ENCODE measurements at regions not wholly inside any gene's neighbourhood (a gene's known extent, or its start where the extent isn't known, plus 50 kb on each side); places are given as distances from the start of the nearest gene placed in this dataset.
"Not testable (repeated sequence)": the region's sequence is repeated elsewhere in the genome, so short reads cannot be mapped to it uniquely, and the experiment has no call there.

- ChIA-PET CTCF (no interaction called here), POLR2A (no interaction called here)
- no peak for TF ChIP-seq CTCF (IDR thresholded peaks at IDR 0.05; ENCODE audit: low read depth, low read length)
- DNase-seq (ENCODE audit: low read depth, low spot score), result no peak
- no peak overlapping the region for H3K27ac ChIP-seq (ENCODE audit: low read depth, low read length)
- no peaks in the 10 kb centered on the region for H3K9me3 ChIP-seq (ENCODE audit: control insufficient read depth, insufficient read depth, low read length)
- H3K27me3 ChIP-seq (ENCODE audit: control insufficient read depth, insufficient read depth, low read length), result no peaks in the 10 kb centered on the region
- H3K4me3 ChIP-seq (ENCODE audit: low read depth, low read length), result no peak overlapping the region
Observed at GRCh38 chrX:6941041-6941440, 206.5 kb upstream of the STS start.

GRCh38 chrX:6932942-6933341, 214.6 kb upstream of the STS start:
- DNase-seq (ENCODE audit: low read depth, low spot score); H3K9me3 ChIP-seq (ENCODE audit: control insufficient read depth, insufficient read depth, low read length); H3K27me3 ChIP-seq (ENCODE audit: control insufficient read depth, insufficient read depth, low read length); CTCF ChIA-PET; H3K4me3 ChIP-seq (ENCODE audit: low read depth, low read length); H3K27ac ChIP-seq (ENCODE audit: low read depth, low read length); POLR2A ChIA-PET: not testable (repeated sequence)

- H3K9me3 ChIP-seq (ENCODE audit: control insufficient read depth, insufficient read depth, low read length), result no peaks in the 10 kb centered on the region
- no peak for TF ChIP-seq CTCF (IDR thresholded peaks at IDR 0.05; ENCODE audit: low read depth, low read length)
- no peak overlapping the region for H3K4me3 ChIP-seq (ENCODE audit: low read depth, low read length)
- ChIA-PET CTCF (no interaction called here), POLR2A (no interaction called here)
- no peak overlapping the region for H3K27ac ChIP-seq (ENCODE audit: low read depth, low read length)
- H3K27me3 ChIP-seq (ENCODE audit: control insufficient read depth, insufficient read depth, low read length), result no peaks in the 10 kb centered on the region
- DNase-seq (ENCODE audit: low read depth, low spot score), result no peak
Observed at GRCh38 chrX:6930307-6930849, 217.1 kb upstream of the STS start.

DNA sequence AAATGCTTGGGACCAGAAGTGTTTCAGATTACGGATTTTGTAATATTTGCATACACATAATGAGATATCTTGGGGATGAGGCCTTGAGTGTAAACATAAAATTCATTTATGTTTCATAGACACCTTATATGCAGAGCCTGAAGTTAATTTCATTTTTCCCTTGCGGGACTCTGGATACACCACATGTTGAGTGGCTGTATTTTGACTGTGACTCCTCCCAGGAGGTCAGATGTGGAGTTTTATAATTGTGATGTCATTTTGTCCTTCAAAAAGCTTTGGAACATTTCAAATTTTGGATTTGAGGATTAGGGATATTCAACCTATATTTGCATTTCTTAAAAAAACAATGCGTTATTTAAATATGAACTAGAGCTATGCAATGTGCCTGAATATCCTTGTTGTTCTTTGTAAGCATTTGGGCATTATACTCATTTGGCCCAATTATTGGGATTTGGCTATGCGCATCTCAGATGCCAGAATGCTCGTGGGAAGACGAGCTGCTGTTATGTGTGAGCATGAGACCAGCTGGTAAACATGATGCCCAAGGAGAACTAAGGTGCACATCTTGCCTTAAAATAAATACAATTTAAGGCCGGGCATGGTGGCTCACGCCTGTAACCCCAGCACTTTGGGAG, 223.0 kb upstream of the STS start:
- CTCF ChIA-PET, result no interaction called here
- TF ChIP-seq CTCF (IDR thresholded peaks at IDR 0.05; ENCODE audit: low read depth, low read length), result no peak

DNA sequence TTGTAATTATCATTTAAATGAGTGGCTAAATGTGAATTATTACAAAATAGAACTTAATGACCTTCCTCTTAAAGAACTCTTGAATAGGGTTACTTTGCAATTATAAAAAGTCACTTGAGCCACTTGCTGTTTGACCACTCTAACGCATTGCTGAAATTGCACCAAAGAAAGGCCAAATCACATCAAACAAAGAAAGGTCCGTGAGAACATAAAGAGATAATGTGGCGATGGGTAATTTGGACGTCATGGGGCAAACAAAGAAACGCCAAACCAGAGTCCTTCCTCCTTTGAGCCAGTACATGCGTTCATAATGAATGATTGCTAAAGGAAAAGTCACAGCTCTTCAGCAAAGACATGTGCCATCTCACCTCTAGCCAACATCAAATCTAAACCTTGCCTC, 229.8 kb upstream of the STS start:
- no peak for TF ChIP-seq CTCF (IDR thresholded peaks at IDR 0.05; ENCODE audit: low read depth, low read length)
- no peaks in the 10 kb centered on the region for H3K27me3 ChIP-seq (ENCODE audit: control insufficient read depth, insufficient read depth, low read length)
- ChIA-PET CTCF (no interaction called here), POLR2A (no interaction called here)
- DNase-seq (ENCODE audit: low read depth, low spot score), result no peak
- no peak overlapping the region for H3K27ac ChIP-seq (ENCODE audit: low read depth, low read length)
- no peaks in the 10 kb centered on the region for H3K9me3 ChIP-seq (ENCODE audit: control insufficient read depth, insufficient read depth, low read length)
- H3K4me3 ChIP-seq (ENCODE audit: low read depth, low read length), result no peak overlapping the region

More for the DNA sequence above, 223.0 kb upstream of the STS start:
- no peaks in the 10 kb centered on the region; the same call in 1 of the 2 replicates for H3K9me3 ChIP-seq (ENCODE audit: control insufficient read depth, insufficient read depth, low read length)
- H3K27ac ChIP-seq (ENCODE audit: low read depth, low read length), result no peak overlapping the region
- H3K4me3 ChIP-seq (ENCODE audit: low read depth, low read length), result no peak overlapping the region
- no peak for DNase-seq (ENCODE audit: low read depth, low spot score)
- no peaks in the 10 kb centered on the region for H3K27me3 ChIP-seq (ENCODE audit: control insufficient read depth, insufficient read depth, low read length)
- POLR2A ChIA-PET, result no interaction called here
